Upper lobe of left lung (tissue), 6 donors: ENCODE measurements at regions not wholly inside any gene's neighbourhood (a gene's known extent, or its start where the extent isn't known, plus 50 kb on each side); places are given as distances from the start of the nearest gene placed in this dataset.
A peak's percentile ranks its signal among the peaks of the same experiment; 100 is the strongest.

Source experiments
- ATAC-seq, 2 donors: fragments of 200-7000 bp; cut with Tn5 transposase; one replicate each; pipeline ENCODE4 v1.9.1; 2022; ENCODE audit warnings: mild to moderate bottlenecking in 2 of 2, moderate library complexity in 2 of 2; ENCODE audit not compliant: low FRiP score in 2 of 2
- DNase-seq, 2 donors: peaks; one replicate each; pipeline ENCODE4 v3.0.0-alpha.2; 2019 to 2020
- H3K27ac ChIP-seq, 4 donors: fragments of 200-600 bp; sonication (generic); one replicate each; pipeline ENCODE4 v1.5.1; 2016 to 2019
- H3K27me3 ChIP-seq, 4 donors: fragments of 200-600 bp; sonication (generic); one replicate each; pipeline ENCODE4 v1.5.1; 2017 to 2019
- H3K36me3 ChIP-seq, 4 donors: fragments of 200-600 bp; sonication (generic); one replicate each; pipeline ENCODE4 v1.5.1; 2016 to 2019
- H3K4me1 ChIP-seq, 4 donors: fragments of 200-600 bp; sonication (generic); one replicate each; pipeline ENCODE4 v1.5.1; 2018 to 2019
- H3K4me3 ChIP-seq, 4 donors: fragments of 200-600 bp; sonication (generic); one replicate each; pipeline ENCODE4 v1.5.1; 2017 to 2019; ENCODE audit warnings: mild to moderate bottlenecking in 2 of 4, moderate library complexity in 1 of 4
- H3K9me3 ChIP-seq, 4 donors: fragments of 200-600 bp; sonication (generic); one replicate each; pipeline ENCODE4 v1.5.1; 2018 to 2019
- EP300 ChIP-seq, 4 donors: sonication (generic); formaldehyde crosslinking; IDR thresholded peaks; one replicate each; pipeline ENCODE4 v1.5.1; 2017; ENCODE audit warnings: antibody characterized with exemption in 4 of 4, control low read depth in 2 of 4
- POLR2A ChIP-seq, 4 donors: fragments of 450-650 bp; IDR thresholded peaks; one replicate each; pipeline ENCODE4 v1.5.1; 2016 to 2017; ENCODE audit warnings: antibody characterized with exemption in 4 of 4, mild to moderate bottlenecking in 2 of 4
- POLR2AphosphoS5 ChIP-seq, 2 donors: sonication (generic); formaldehyde crosslinking; IDR thresholded peaks; one replicate each; pipeline ENCODE4 v1.5.1; 2017; ENCODE audit warnings: antibody characterized with exemption in 2 of 2
- WGBS, 2 donors: methylation state at CpG; one replicate each; pipeline ENCODE4 v1.1.5; 2017 to 2018; 5-methylcytosine and 5-hydroxymethylcytosine counted together
- TF ChIP-seq, protein P1 (sequence below), 6 experiments: fragments of 450-650 bp in 4 of 6; fragments of 200-600 bp in 2 of 6; sonication (generic) in 2 of 6; IDR thresholded peaks; one replicate each; pipeline ENCODE4 v1.5.1; 2016 to 2019; ENCODE audit warnings: antibody characterized with exemption in 6 of 6
- donor health status: DM: no; HTN: no; CAD: no; lungs with moderate emphysema.
- donor health status: DM: no; HTN: yes; CAD: no; lungs with severe emphysema.

DNA sequence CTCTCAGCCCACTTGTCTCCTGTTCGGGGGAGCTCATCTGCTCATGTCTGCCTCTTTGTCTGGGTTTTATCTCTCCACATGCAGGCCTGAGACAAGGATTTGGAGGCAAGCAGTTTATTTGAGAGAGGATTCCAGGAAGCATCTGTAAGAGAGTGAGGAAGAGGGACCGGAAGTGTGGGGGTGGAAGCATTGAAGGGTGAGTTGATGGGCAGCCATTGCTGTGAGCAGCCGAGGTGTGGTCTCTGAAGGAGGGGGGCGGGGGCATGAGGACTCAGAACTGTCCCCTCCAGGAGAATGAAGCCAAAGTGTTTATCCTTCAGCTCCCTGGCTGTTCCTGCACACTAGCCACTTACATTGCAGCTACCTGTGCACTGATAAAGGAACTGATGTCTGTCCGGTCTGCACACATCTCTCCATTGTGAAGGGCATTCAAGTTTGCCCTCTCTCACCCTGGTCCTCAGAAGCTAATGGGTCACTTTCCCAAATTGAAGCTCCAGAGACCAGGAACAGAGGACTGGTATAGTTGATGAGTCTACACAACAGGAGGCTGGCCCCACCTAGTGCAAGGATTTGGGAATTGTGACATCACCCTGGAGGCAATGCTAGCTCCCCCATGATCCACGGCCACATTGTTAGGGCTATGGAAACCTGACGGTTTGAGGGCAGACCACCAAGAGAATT lies 100.5 kb upstream of the FOXA2 start:
- no peak for TF ChIP-seq EP300 (IDR thresholded peaks at IDR 0.05)
- TF ChIP-seq POLR2AphosphoS5 (IDR thresholded peaks at IDR 0.05) = no peak
- TF ChIP-seq, protein P1, sequence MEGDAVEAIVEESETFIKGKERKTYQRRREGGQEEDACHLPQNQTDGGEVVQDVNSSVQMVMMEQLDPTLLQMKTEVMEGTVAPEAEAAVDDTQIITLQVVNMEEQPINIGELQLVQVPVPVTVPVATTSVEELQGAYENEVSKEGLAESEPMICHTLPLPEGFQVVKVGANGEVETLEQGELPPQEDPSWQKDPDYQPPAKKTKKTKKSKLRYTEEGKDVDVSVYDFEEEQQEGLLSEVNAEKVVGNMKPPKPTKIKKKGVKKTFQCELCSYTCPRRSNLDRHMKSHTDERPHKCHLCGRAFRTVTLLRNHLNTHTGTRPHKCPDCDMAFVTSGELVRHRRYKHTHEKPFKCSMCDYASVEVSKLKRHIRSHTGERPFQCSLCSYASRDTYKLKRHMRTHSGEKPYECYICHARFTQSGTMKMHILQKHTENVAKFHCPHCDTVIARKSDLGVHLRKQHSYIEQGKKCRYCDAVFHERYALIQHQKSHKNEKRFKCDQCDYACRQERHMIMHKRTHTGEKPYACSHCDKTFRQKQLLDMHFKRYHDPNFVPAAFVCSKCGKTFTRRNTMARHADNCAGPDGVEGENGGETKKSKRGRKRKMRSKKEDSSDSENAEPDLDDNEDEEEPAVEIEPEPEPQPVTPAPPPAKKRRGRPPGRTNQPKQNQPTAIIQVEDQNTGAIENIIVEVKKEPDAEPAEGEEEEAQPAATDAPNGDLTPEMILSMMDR (IDR thresholded peaks at IDR 0.05) = no peak
- no peak for TF ChIP-seq POLR2A (IDR thresholded peaks at IDR 0.05)
- Histone ChIP-seq H3K4me1 (peaks cover 0 to 39% (median 8%) of the 10 kb centered on the region in 4 donors), H3K9me3 (no peaks in the 10 kb centered on the region), H3K4me3 (no peak overlapping the region), H3K36me3 (no peaks in the 10 kb centered on the region), H3K27me3 (no peaks in the 10 kb centered on the region), H3K27ac (peak overlapping the region in 1 of 4 donors; percentile 55)
- DNase-seq = no peak
- 51 to 58% methylated on average over 7 of the region's 7 CpGs for WGBS, 2 donors
- ATAC-seq = peak in 1 of 2 donors; percentile 9

GRCh38 chr20:22686097-22686496 lies 101.7 kb upstream of the FOXA2 start:
- Histone ChIP-seq H3K36me3 (no peaks in the 10 kb centered on the region), H3K27ac (no peak overlapping the region), H3K27me3 (no peaks in the 10 kb centered on the region), H3K4me3 (no peak overlapping the region), H3K4me1 (peaks cover 0 to 39% (median 10%) of the 10 kb centered on the region in 4 donors), H3K9me3 (no peaks in the 10 kb centered on the region)
- WGBS, 2 donors = 19 to 36% methylated on average over 5 to 7 of the region's 7 CpGs
- ATAC-seq (peak in 1 of 2 donors; percentile 55), DNase-seq (peak in 1 of 2 donors; percentile 64)
- no peak for TF ChIP-seq POLR2A (IDR thresholded peaks at IDR 0.05)
- TF ChIP-seq EP300 (IDR thresholded peaks at IDR 0.05) = no peak
- no peak for TF ChIP-seq POLR2AphosphoS5 (IDR thresholded peaks at IDR 0.05)
- TF ChIP-seq, protein P1 (IDR thresholded peaks at IDR 0.05) = no peak

GRCh38 chr20:22687676-22688349 lies 103.4 kb upstream of the FOXA2 start:
- no peaks in the 10 kb centered on the region for H3K27me3 ChIP-seq
- no peak overlapping the region for H3K4me3 ChIP-seq
- DNase-seq = no peak
- 64 to 79% methylated on average over 6 of the region's 6 CpGs for WGBS, 2 donors
- no peaks in the 10 kb centered on the region for H3K9me3 ChIP-seq
- no peak for TF ChIP-seq POLR2A (IDR thresholded peaks at IDR 0.05)
- TF ChIP-seq POLR2AphosphoS5 (IDR thresholded peaks at IDR 0.05) = no peak
- TF ChIP-seq, protein P1 (IDR thresholded peaks at IDR 0.05) = no peak
- TF ChIP-seq EP300 (IDR thresholded peaks at IDR 0.05) = no peak
- no peak for ATAC-seq
- H3K27ac ChIP-seq = no peak overlapping the region
- no peaks in the 10 kb centered on the region for H3K36me3 ChIP-seq
- peaks cover 6 to 50% (median 18%) of the 10 kb centered on the region in 4 donors for H3K4me1 ChIP-seq

GRCh38 chr20:22688485-22688884 lies 104.1 kb upstream of the FOXA2 start:
- H3K4me3 ChIP-seq = no peak overlapping the region
- no peak overlapping the region for H3K27ac ChIP-seq
- H3K9me3 ChIP-seq = no peaks in the 10 kb centered on the region
- no peak for ATAC-seq
- no peak for DNase-seq
- no peak for TF ChIP-seq POLR2A (IDR thresholded peaks at IDR 0.05)
- TF ChIP-seq EP300 (IDR thresholded peaks at IDR 0.05) = no peak
- TF ChIP-seq, protein P1 (IDR thresholded peaks at IDR 0.05) = no peak
- TF ChIP-seq POLR2AphosphoS5 (IDR thresholded peaks at IDR 0.05) = no peak
- H3K36me3 ChIP-seq = no peaks in the 10 kb centered on the region
- peaks cover 6 to 50% (median 18%) of the 10 kb centered on the region in 4 donors for H3K4me1 ChIP-seq
- 57 to 61% methylated on average over 2 of the region's 2 CpGs for WGBS, 2 donors
- no peaks in the 10 kb centered on the region for H3K27me3 ChIP-seq
